ENCODE measurements at regions not wholly inside any gene's neighbourhood (a gene's known extent, or its start where the extent isn't known, plus 50 kb on each side); places are given as distances from the start of the nearest gene placed in this dataset.
"Not testable (repeated sequence)": the region's sequence is repeated elsewhere in the genome, so short reads cannot be mapped to it uniquely, and the experiment has no call there.

DNA sequence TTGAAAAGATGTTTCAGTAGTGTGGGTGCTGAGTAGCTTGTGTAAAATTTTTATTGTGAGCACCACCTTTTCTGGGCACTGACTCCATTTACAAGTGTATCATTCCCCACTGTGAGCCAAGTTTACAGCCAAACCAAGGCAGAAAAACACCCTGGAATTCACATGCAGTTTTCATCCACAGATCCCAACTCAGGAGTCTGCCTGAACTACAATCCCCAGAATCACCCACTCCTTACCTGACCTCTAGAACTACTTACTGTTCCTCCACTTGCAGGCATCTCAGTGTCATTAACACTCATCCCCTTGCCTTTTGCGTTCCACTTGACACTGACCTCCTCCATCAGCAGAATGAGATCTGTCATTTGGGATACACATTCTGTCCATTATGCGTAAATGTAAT, 2042.6 kb upstream of the CDH6 start:
- DNase-seq (ENCODE audit: low spot score) = no peak
- TF ChIP-seq, protein P1, sequence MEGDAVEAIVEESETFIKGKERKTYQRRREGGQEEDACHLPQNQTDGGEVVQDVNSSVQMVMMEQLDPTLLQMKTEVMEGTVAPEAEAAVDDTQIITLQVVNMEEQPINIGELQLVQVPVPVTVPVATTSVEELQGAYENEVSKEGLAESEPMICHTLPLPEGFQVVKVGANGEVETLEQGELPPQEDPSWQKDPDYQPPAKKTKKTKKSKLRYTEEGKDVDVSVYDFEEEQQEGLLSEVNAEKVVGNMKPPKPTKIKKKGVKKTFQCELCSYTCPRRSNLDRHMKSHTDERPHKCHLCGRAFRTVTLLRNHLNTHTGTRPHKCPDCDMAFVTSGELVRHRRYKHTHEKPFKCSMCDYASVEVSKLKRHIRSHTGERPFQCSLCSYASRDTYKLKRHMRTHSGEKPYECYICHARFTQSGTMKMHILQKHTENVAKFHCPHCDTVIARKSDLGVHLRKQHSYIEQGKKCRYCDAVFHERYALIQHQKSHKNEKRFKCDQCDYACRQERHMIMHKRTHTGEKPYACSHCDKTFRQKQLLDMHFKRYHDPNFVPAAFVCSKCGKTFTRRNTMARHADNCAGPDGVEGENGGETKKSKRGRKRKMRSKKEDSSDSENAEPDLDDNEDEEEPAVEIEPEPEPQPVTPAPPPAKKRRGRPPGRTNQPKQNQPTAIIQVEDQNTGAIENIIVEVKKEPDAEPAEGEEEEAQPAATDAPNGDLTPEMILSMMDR (IDR thresholded peaks at IDR 0.05) = no peak
- ATAC-seq (ENCODE audit: low FRiP score) = no peak

DNA sequence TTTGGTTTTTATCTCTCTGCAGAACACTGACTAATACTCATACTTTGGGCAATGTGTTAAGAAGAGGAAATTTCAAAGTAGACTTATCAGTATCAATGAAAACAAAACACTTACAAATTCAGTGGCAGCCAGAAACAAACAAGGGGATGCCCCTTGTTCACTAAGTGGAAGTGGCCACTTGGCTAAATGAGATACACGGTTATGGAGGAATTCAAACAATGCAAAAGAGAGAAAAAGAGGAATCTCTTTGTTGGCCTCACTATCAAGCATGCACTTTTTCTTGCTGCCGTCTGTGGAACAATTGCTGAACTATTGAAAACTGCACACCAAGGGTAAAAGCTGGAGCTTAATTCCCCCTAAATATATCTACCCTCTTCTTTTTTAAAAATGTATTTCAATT, 2044.9 kb upstream of the CDH6 start:
- TF ChIP-seq, protein P1 (IDR thresholded peaks at IDR 0.05) = no peak
- no peak for ATAC-seq (ENCODE audit: low FRiP score)
- DNase-seq (ENCODE audit: low spot score) = no peak

DNA sequence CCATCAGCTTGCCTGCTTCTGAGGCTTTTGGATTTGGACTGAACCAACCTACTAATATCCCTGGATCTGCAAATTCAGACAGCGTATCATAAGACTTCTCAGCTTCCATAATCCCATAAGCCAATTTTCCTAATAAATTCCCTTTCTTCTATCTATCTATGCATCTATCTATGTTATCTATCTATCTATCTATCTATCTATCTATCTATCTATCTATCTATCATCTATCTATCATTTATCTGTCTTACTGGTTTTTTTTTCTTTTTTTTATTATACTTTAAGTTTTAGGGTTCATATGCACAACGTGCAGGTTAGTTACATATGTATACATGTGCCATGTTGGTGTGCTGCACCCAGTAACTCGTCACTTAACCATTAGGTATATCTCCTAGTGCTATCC, 2045.4 kb upstream of the CDH6 start:
- TF ChIP-seq, protein P1 (IDR thresholded peaks at IDR 0.05) = no peak
- ATAC-seq (ENCODE audit: low FRiP score) (no peak), DNase-seq (ENCODE audit: low spot score) (no peak)

DNA sequence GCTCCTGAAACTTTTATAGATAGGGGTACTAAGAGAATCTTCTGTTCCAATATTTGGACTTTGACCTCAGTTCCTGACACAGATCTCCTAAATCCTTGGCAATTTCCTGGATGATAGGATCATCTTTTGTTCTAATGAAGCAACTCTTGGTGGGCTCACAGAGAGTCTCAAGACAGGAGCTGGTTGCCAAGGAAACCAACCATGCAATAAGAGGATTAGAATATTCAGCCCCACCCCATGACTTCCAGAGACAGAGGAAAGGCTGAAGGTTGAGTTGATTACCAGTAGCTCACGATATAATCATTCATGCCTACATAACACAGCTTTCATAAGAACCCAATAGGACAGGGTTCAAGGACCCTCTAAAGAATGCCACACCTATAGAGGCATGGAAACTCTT, 2050.2 kb upstream of the CDH6 start:
- TF ChIP-seq, protein P1 (IDR thresholded peaks at IDR 0.05) = no peak
- DNase-seq (ENCODE audit: low spot score) (no peak), ATAC-seq (ENCODE audit: low FRiP score) (no peak)

DNA sequence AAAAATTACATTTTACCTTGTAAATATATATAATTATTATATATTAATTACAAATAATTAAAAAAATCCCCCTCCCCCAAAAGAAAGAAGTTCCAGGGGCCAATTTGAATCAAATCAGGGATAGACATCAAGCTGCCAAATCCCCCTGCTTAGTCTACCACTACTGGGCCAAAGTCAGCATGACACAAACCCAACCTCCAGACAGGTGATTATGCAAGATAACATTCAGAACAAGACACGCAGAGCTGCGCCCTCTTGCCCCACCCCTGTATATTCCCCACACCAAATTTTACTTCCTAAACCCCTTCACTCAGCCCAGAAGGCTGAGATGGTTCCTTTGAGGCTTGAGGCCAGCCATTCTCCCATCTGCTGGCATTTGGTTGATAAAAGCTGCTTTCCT, 2059.1 kb upstream of the CDH6 start:
- ATAC-seq (ENCODE audit: low FRiP score) = no peak
- TF ChIP-seq, protein P1 (IDR thresholded peaks at IDR 0.05) = no peak
- DNase-seq (ENCODE audit: low spot score) = no peak

DNA sequence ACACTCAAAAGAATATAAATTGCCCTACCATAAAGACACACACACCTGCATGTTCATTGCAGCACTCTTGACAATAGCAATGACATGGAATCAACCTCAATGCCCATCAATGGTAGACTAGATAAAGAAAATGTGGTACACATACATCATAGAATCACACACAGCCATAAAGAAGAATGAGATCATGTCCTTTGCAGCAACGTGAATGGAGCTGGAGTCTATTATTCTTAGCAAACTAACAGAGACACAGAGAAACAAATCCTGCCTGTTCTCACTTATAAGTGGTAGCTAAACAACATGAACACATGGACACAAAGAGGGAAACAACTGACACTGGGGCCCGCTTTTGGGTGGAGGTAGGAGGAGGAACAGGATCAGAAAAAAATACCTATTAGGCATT, 2062.2 kb upstream of the CDH6 start:
- ATAC-seq (ENCODE audit: low FRiP score) = no peak
- TF ChIP-seq, protein P1 (IDR thresholded peaks at IDR 0.05) = no peak
- DNase-seq (ENCODE audit: low spot score) = no peak

DNA sequence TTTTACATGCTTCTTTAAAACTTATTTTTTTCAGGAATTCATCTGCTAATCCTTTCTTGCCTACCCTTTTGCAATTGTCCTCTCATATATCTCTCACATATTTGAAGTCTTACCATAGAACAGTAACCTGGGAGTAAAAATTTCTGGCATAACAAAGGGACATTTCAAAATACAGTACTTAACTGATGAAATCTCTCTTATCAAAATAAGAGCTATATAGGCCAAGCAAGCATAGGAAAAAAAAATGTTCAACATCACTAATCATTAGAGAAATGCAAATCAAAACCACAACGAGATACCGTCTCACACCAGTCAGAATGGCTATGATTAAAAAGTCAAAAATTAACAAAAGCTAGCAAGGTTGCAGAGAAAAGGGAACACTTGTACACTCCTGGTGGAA, 2062.7 kb upstream of the CDH6 start:
- TF ChIP-seq, protein P1 (IDR thresholded peaks at IDR 0.05) = no peak
- DNase-seq (ENCODE audit: low spot score) = no peak
- ATAC-seq (ENCODE audit: low FRiP score) = no peak

DNA sequence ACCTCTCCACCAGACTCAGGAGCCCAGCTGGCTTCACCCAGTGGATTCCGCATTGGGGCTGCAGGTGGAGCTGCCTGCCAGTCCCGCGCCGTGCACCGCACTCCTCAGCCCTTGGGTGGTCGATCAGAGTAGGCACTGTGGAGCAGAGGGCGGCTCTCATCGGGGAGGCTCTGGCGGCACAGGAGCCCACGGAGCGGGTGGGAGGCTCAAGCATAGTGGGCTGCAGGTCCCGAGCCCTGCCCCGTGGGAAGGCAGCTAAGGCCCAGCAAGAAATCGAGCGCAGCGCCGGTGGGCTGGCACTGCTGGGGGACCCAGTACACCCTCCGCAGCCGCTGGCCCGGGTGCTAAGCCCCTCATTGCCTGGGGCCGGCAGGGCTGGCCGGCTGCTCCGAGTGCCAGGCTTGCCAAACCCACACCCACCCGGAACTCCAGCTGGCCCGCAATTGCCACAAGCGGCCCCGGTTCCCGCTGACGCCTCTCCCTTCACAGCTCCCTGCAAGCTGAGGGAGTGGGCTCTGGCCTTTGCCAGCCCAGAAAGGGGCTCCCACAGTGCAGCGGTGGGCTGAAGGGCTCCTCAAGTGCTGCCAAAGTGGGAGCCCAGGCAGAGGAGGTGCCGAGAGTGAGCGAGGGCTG, 2065.8 kb upstream of the CDH6 start:
- not testable (repeated sequence) for DNase-seq (ENCODE audit: low spot score); ATAC-seq (ENCODE audit: low FRiP score)

DNA sequence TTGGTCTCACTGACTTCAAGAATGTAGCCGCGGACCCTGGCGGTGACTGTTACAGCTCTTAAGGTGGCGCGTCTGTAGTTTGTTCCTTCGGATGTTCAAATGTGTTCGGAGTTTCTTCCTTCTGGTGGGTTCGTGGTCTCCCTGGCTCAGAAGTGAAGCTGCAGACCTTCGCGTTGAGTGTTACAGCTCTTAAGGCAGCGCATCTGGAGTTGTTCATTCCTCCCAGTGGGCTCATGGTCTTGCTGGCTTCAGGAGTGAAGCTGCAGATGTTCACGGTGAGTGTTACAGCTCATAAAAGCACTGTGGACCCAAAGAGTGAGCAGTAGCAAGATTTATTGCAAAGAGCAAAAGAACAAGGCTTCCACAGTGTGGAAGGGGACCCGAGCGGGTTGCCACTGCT, 2067.0 kb upstream of the CDH6 start:
- not testable (repeated sequence) for DNase-seq (ENCODE audit: low spot score); ATAC-seq (ENCODE audit: low FRiP score)
